HG03103 (cell line): ENCODE measurements at regions not wholly inside any gene's neighbourhood (a gene's known extent, or its start where the extent isn't known, plus 50 kb on each side); places are given as distances from the start of the nearest gene placed in this dataset.

Source experiments
- ATAC-seq: cut with Tn5 transposase; IDR thresholded peaks from one replicate; pipeline ENCODE4 v1.9.1; 2021; ENCODE audit warnings: low read depth; ENCODE audit not compliant: unreplicated experiment

- ATAC-seq, result no peak
Observed at GRCh38 chr13:67769987-67770341, 539.8 kb upstream of the PCDH9 start.

GRCh38 chr13:67769063-67769986, 539.2 kb upstream of the PCDH9 start:
- ATAC-seq, result no peak

GRCh38 chr13:67763984-67764383, 533.8 kb upstream of the PCDH9 start:
- ATAC-seq, result no peak

GRCh38 chr13:67763384-67763783, 533.2 kb upstream of the PCDH9 start:
- no peak for ATAC-seq

GRCh38 chr13:67758975-67759374, 528.8 kb upstream of the PCDH9 start:
- no peak for ATAC-seq

GRCh38 chr13:67754012-67754411, 523.9 kb upstream of the PCDH9 start:
- ATAC-seq, result no peak

GRCh38 chr13:67752759-67753158, 522.6 kb upstream of the PCDH9 start:
- no peak for ATAC-seq

- ATAC-seq, result no peak
Observed at GRCh38 chr13:67742478-67742877, 512.3 kb upstream of the PCDH9 start.

- no peak for ATAC-seq
Observed at GRCh38 chr13:67740871-67741535, 510.9 kb upstream of the PCDH9 start.

GRCh38 chr13:67736646-67737420, 506.7 kb upstream of the PCDH9 start:
- ATAC-seq, result no peak

- no peak for ATAC-seq
Observed at GRCh38 chr13:67735651-67736050, 505.5 kb upstream of the PCDH9 start.

- ATAC-seq, result no peak
Observed at GRCh38 chr13:67726979-67727378, 496.8 kb upstream of the PCDH9 start.

- ATAC-seq, result no peak
Observed at GRCh38 chr13:67725999-67726398, 495.9 kb upstream of the PCDH9 start.

GRCh38 chr13:67713571-67713970, 483.4 kb upstream of the PCDH9 start:
- ATAC-seq, result no peak

GRCh38 chr13:67696775-67697174, 466.6 kb upstream of the PCDH9 start:
- no peak for ATAC-seq

GRCh38 chr13:67664502-67664901, 434.4 kb upstream of the PCDH9 start:
- no peak for ATAC-seq

GRCh38 chr13:67662997-67663396, 432.9 kb upstream of the PCDH9 start:
- no peak for ATAC-seq

GRCh38 chr13:67652887-67653286, 422.8 kb upstream of the PCDH9 start:
- no peak for ATAC-seq

- ATAC-seq, result no peak
Observed at GRCh38 chr13:67651908-67652465, 421.9 kb upstream of the PCDH9 start.

GRCh38 chr13:67650471-67650870, 420.3 kb upstream of the PCDH9 start:
- ATAC-seq, result no peak
